Ramos (cell line): ENCODE measurements at regions not wholly inside any gene's neighbourhood (a gene's known extent, or its start where the extent isn't known, plus 50 kb on each side); places are given as distances from the start of the nearest gene placed in this dataset.

Experiments
- in situ Hi-C: fragments of 300-500 bp; cut with MboI; formaldehyde crosslinking; loops from one replicate; pipeline ENCODE4 v1.14.3; 2022; ENCODE audit warnings: low sequenced_read_pairs; ENCODE audit not compliant: unreplicated experiment

DNA sequence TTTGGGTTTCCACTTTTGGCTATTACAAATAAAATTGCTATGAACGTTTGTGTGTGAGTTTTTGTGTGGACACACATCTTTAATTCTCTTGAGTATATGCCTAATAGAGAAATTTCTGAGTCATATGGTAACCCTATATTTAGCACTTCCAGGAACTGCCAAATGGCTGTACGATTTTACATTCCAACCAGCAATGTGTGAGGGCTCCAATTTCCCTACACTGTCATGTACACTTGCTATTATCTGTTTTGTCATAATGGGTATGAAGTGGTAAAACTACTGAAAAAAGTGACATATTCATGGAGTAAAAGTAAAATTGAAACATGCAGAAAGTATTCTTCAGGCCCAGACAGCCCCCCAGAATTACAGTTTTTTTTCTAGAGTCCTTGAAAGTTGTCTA, 59.6 kb upstream of the ESR1 start:
- in situ Hi-C loops, result no loop called here

DNA sequence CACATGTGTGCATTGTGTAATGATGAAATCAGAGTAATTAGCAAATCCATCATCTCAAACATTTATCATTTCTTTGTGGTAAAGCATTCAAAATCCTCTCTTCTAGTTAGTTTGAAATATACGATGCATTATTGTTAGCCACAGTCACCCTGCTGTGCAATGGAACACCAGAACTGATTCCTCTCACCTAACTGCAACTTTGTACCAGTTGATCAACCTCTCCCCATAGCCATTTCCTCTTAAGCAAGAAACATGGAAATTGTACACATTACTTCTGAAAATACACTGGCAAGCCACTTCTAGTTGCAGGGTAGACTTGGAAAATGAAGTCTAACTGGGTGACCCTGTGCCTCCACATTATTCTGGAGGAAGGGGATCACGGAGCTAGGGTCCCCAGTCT, 58.1 kb upstream of the ESR1 start:
- in situ Hi-C loops, result no loop called here

DNA sequence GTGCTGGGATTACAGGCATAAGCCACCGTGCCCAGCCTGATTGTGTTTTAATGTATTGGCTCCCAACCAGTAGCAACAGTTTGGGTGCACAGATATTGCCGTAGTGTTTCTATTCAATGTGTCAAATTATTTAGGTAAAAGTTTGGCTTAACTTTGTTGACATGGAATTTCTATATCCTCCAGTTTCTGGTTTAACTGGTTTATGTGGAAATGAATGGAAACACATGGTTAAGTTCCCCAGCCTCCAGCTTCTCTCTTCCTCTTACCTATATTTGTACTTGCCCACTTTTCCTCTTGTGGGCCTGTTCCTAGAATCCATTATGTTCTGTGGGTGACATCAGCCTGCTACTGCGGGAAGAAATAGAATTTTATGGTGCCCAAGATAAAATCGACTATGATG, 53.9 kb upstream of the ESR1 start:
- in situ Hi-C loops, result loop anchor here (25.0 kb wide), 1 partner anchor 609 kb away; no protein-coding TSS in a partner anchor

DNA sequence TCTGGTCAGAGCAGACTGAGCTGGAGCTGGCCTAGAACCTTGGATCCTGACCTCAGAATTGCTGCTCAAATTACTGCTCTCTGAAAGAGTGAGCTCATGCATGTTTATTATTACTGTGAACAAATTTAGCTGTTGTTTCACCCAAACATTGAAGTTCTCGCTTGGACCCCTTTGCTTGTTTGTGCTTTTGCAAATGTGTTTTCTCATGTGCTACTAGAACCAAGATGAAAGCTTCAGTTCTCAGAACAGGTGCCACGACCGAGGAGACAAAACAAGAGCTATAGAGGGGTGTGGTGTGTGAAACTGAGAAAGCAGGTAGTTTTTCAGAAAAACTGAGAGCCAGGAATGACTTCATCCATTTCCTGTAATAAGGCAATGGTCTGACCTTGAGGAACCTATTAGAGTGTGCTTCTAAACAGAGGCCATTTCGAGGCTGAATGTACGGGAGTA, 50.0 kb upstream of the ESR1 start:
- in situ Hi-C loops, result loop anchor here (25.0 kb wide), 1 partner anchor 605 kb away; no protein-coding TSS in a partner anchor
